Duodenal mucosa (tissue), 2 donors: ENCODE measurements at regions not wholly inside any gene's neighbourhood (a gene's known extent, or its start where the extent isn't known, plus 50 kb on each side); places are given as distances from the start of the nearest gene placed in this dataset.

Experiments used
- H3K27ac ChIP-seq: one replicate; pipeline ENCODE4 v1.7.0; 2013; ENCODE audit warnings: low read depth, low read length
- H3K27me3 ChIP-seq, 2 donors: one replicate each; pipeline ENCODE4 v1.7.0; 2013; ENCODE audit warnings: low read length in 2 of 2, control low read depth in 1 of 2; ENCODE audit not compliant: insufficient read depth in 2 of 2, control insufficient read depth in 1 of 2
- H3K36me3 ChIP-seq, 2 donors: one replicate each; pipeline ENCODE4 v1.7.0; 2013; ENCODE audit warnings: low read length in 2 of 2, control low read depth in 1 of 2; ENCODE audit not compliant: insufficient read depth in 2 of 2, control insufficient read depth in 1 of 2
- H3K4me1 ChIP-seq, 2 donors: one replicate each; pipeline ENCODE4 v1.7.0; 2013; ENCODE audit warnings: low read length in 2 of 2, control low read depth in 1 of 2; ENCODE audit not compliant: insufficient read depth in 2 of 2, control insufficient read depth in 1 of 2
- H3K4me3 ChIP-seq, 2 donors: one replicate each; pipeline ENCODE4 v1.7.0; 2013; ENCODE audit warnings: low read length in 2 of 2, low read depth in 1 of 2
- H3K9ac ChIP-seq, 2 donors: one replicate each; pipeline ENCODE4 v1.7.0; 2013; ENCODE audit warnings: low read length in 2 of 2, low read depth in 1 of 2
- H3K9me3 ChIP-seq, 2 donors: one replicate each; pipeline ENCODE4 v1.7.0; 2013; ENCODE audit warnings: low read length in 2 of 2, control low read depth in 1 of 2; ENCODE audit not compliant: control insufficient read depth in 1 of 2

- no peaks in the 10 kb centered on the region for H3K36me3 ChIP-seq
- H3K9me3 ChIP-seq, result no peaks in the 10 kb centered on the region
- H3K4me3 ChIP-seq, result no peak overlapping the region
- H3K9ac ChIP-seq, result no peak overlapping the region
- H3K27ac ChIP-seq, result no peak overlapping the region
- H3K4me1 ChIP-seq, result peaks cover 48 to 62% of the 10 kb centered on the region in 2 donors
- H3K27me3 ChIP-seq, result no peaks in the 10 kb centered on the region
Measured at GRCh38 chr1:224505454-224506093, 71.0 kb upstream of the WDR26 start.

GRCh38 chr1:224506141-224506814, 71.7 kb upstream of the WDR26 start:
- Histone ChIP-seq H3K4me3 (no peak overlapping the region), H3K36me3 (no peaks in the 10 kb centered on the region), H3K27ac (no peak overlapping the region), H3K9me3 (no peaks in the 10 kb centered on the region), H3K27me3 (no peaks in the 10 kb centered on the region), H3K9ac (no peak overlapping the region), H3K4me1 (peaks cover 48 to 66% of the 10 kb centered on the region in 2 donors)

- Histone ChIP-seq H3K9ac (no peak overlapping the region), H3K4me1 (peaks cover 40 to 56% of the 10 kb centered on the region in 2 donors), H3K36me3 (no peaks in the 10 kb centered on the region), H3K27ac (no peak overlapping the region), H3K9me3 (no peaks in the 10 kb centered on the region), H3K4me3 (no peak overlapping the region), H3K27me3 (no peaks in the 10 kb centered on the region)
Measured at GRCh38 chr1:224507771-224508523, 73.3 kb upstream of the WDR26 start.

- H3K27me3 ChIP-seq, result no peaks in the 10 kb centered on the region
- H3K4me1 ChIP-seq, result peaks cover 27 to 42% of the 10 kb centered on the region in 2 donors
- H3K4me3 ChIP-seq, result no peak overlapping the region
- H3K9ac ChIP-seq, result no peak overlapping the region
- no peaks in the 10 kb centered on the region for H3K9me3 ChIP-seq
- H3K36me3 ChIP-seq, result no peaks in the 10 kb centered on the region
- no peak overlapping the region for H3K27ac ChIP-seq
Measured at GRCh38 chr1:224509907-224510306, 75.3 kb upstream of the WDR26 start.

GRCh38 chr1:224510880-224511645, 76.5 kb upstream of the WDR26 start:
- H3K27ac ChIP-seq, result no peak overlapping the region
- peaks cover 27 to 36% of the 10 kb centered on the region in 2 donors for H3K4me1 ChIP-seq
- no peaks in the 10 kb centered on the region for H3K9me3 ChIP-seq
- H3K36me3 ChIP-seq, result no peaks in the 10 kb centered on the region
- no peak overlapping the region for H3K4me3 ChIP-seq
- peak overlapping the region in 1 of 2 donors; percentile 9 for H3K9ac ChIP-seq
- H3K27me3 ChIP-seq, result no peaks in the 10 kb centered on the region

GRCh38 chr1:224512600-224513151, 78.1 kb upstream of the WDR26 start:
- Histone ChIP-seq H3K27ac (no peak overlapping the region), H3K36me3 (no peaks in the 10 kb centered on the region), H3K9ac (no peak overlapping the region), H3K4me1 (peaks cover 21 to 26% of the 10 kb centered on the region in 2 donors), H3K27me3 (no peaks in the 10 kb centered on the region), H3K9me3 (no peaks in the 10 kb centered on the region), H3K4me3 (no peak overlapping the region)

GRCh38 chr1:224513383-224513782, 78.8 kb upstream of the WDR26 start:
- Histone ChIP-seq H3K9me3 (no peaks in the 10 kb centered on the region), H3K9ac (no peak overlapping the region), H3K27me3 (no peaks in the 10 kb centered on the region)

GRCh38 chr1:224513787-224514209, 79.2 kb upstream of the WDR26 start:
- no peaks in the 10 kb centered on the region for H3K27me3 ChIP-seq
- no peak overlapping the region for H3K4me3 ChIP-seq
- no peak overlapping the region for H3K9ac ChIP-seq
- H3K36me3 ChIP-seq, result no peaks in the 10 kb centered on the region
- no peaks in the 10 kb centered on the region for H3K9me3 ChIP-seq
- H3K4me1 ChIP-seq, result peaks cover 12 to 18% of the 10 kb centered on the region in 2 donors
- no peak overlapping the region for H3K27ac ChIP-seq

More at GRCh38 chr1:224513383-224513782, 78.8 kb upstream of the WDR26 start:
- Histone ChIP-seq H3K27ac (no peak overlapping the region), H3K4me1 (peaks cover 14 to 19% of the 10 kb centered on the region in 2 donors), H3K36me3 (no peaks in the 10 kb centered on the region), H3K4me3 (no peak overlapping the region)

GRCh38 chr1:224517171-224517570, 82.6 kb upstream of the WDR26 start:
- Histone ChIP-seq H3K27ac (no peak overlapping the region), H3K4me3 (no peak overlapping the region), H3K9me3 (no peaks in the 10 kb centered on the region), H3K4me1 (peaks cover 3 to 8% of the 10 kb centered on the region in 2 donors), H3K27me3 (no peaks in the 10 kb centered on the region), H3K36me3 (no peaks in the 10 kb centered on the region), H3K9ac (no peak overlapping the region)
